Calu3 (cell line): ENCODE measurements at regions not wholly inside any gene's neighbourhood (a gene's known extent, or its start where the extent isn't known, plus 50 kb on each side); places are given as distances from the start of the nearest gene placed in this dataset.
"Not testable (repeated sequence)": the region's sequence is repeated elsewhere in the genome, so short reads cannot be mapped to it uniquely, and the experiment has no call there.

Experiments used
- BruUV-seq: library from RNA; stranded (reverse); fragments of 400-500 nt; replicated peaks from 2 replicates; lab custom pipeline; 2021; lab: Mats Ljungman, UMichigan
- CTCF ChIA-PET: fragments of 300-600 bp; sonication (Branson Sonifier 250); formaldehyde crosslinking; loops from one replicate; lab custom pipeline; 2022; ENCODE audit warnings: antibody characterized with exemption; lab: Charles Lee
- DNase-seq: peaks from one replicate; pipeline ENCODE4 v3.0.0; 2022
- H3K27ac Mint-ChIP-seq: one replicate; pipeline ENCODE4 v1.8.0; 2022; ENCODE audit warnings: mixed read lengths; ENCODE audit not compliant: unreplicated experiment
- H3K27me3 Mint-ChIP-seq: one replicate; pipeline ENCODE4 v1.8.0; 2022; ENCODE audit warnings: mixed read lengths; ENCODE audit not compliant: unreplicated experiment
- H3K36me3 Mint-ChIP-seq: one replicate; pipeline ENCODE4 v1.8.0; 2022; ENCODE audit warnings: mild to moderate bottlenecking, moderate library complexity, mixed read lengths; ENCODE audit not compliant: insufficient read depth, unreplicated experiment
- H3K4me1 Mint-ChIP-seq: one replicate; pipeline ENCODE4 v1.8.0; 2022; ENCODE audit warnings: mild to moderate bottlenecking, low read depth, mixed read lengths; ENCODE audit not compliant: unreplicated experiment
- H3K4me3 Mint-ChIP-seq: one replicate; pipeline ENCODE4 v1.8.0; 2022; ENCODE audit warnings: mild to moderate bottlenecking, low read depth, moderate library complexity, mixed read lengths; ENCODE audit not compliant: unreplicated experiment
- H3K9me3 Mint-ChIP-seq: one replicate; pipeline ENCODE4 v1.8.0; 2022; ENCODE audit warnings: low read depth, mixed read lengths; ENCODE audit not compliant: unreplicated experiment
- CTCF ChIP-seq: fragments of 200-600 bp; IDR thresholded peaks from one replicate; pipeline ENCODE4 v1.8.0; 2022; ENCODE audit warnings: antibody characterized with exemption; ENCODE audit not compliant: unreplicated experiment
- intact Hi-C: fragments of 100-400 bp; cut with micrococcal nuclease; formaldehyde crosslinking; loops from one replicate; pipeline ENCODE4 v1.10.0; 2022; ENCODE audit not compliant: unreplicated experiment

- Mint-ChIP-seq H3K27ac (no peak overlapping the region), H3K9me3 (no peaks in the 10 kb centered on the region), H3K4me1 (no peaks in the 10 kb centered on the region), H3K27me3 (peaks cover 42% of the 10 kb centered on the region), H3K4me3 (no peak overlapping the region), H3K36me3 (no peaks in the 10 kb centered on the region)
- BruUV-seq: no TSS peak
- peak; percentile 28 for DNase-seq
- intact Hi-C loops: loop anchor here (10.0 kb wide), 1 partner anchor 287 kb away; no protein-coding TSS in a partner anchor
- CTCF ChIA-PET: no interaction called here
- no peak for TF ChIP-seq CTCF
Observed at GRCh38 chr22:44622147-44622427, 79.9 kb upstream of the PRR5 start.

GRCh38 chr22:44621401-44622146 is 80.4 kb upstream of the PRR5 start:
- CTCF ChIA-PET: no interaction called here
- DNase-seq: no peak
- no peak for TF ChIP-seq CTCF
- no TSS peak for BruUV-seq
- no peak overlapping the region for H3K4me3 Mint-ChIP-seq
- H3K9me3 Mint-ChIP-seq: no peaks in the 10 kb centered on the region
- H3K36me3 Mint-ChIP-seq: no peaks in the 10 kb centered on the region
- no peaks in the 10 kb centered on the region for H3K4me1 Mint-ChIP-seq
- H3K27me3 Mint-ChIP-seq: peaks cover 37% of the 10 kb centered on the region
- intact Hi-C loops: loop anchor here (10.0 kb wide), 1 partner anchor 287 kb away; no protein-coding TSS in a partner anchor
- no peak overlapping the region for H3K27ac Mint-ChIP-seq

GRCh38 chr22:44620841-44621257 is 81.2 kb upstream of the PRR5 start:
- BruUV-seq: no TSS peak
- H3K4me1 Mint-ChIP-seq: no peaks in the 10 kb centered on the region
- H3K36me3 Mint-ChIP-seq: no peaks in the 10 kb centered on the region
- TF ChIP-seq CTCF: no peak
- H3K4me3 Mint-ChIP-seq: no peak overlapping the region
- DNase-seq: no peak
- no peak overlapping the region for H3K27ac Mint-ChIP-seq
- intact Hi-C loops: loop anchor here (10.0 kb wide), 1 partner anchor 286 kb away; no protein-coding TSS in a partner anchor
- peaks cover 30% of the 10 kb centered on the region for H3K27me3 Mint-ChIP-seq
- CTCF ChIA-PET: no interaction called here
- no peaks in the 10 kb centered on the region for H3K9me3 Mint-ChIP-seq

- Mint-ChIP-seq H3K4me3 (no peak overlapping the region), H3K36me3 (no peaks in the 10 kb centered on the region), H3K9me3 (no peaks in the 10 kb centered on the region), H3K4me1 (no peaks in the 10 kb centered on the region), H3K27me3 (peaks cover 27% of the 10 kb centered on the region), H3K27ac (no peak overlapping the region)
- no peak for TF ChIP-seq CTCF
- no TSS peak for BruUV-seq
- intact Hi-C loops: loop anchor here (10.0 kb wide), 1 partner anchor 285 kb away; no protein-coding TSS in a partner anchor
- CTCF ChIA-PET: no interaction called here
- DNase-seq: peak; percentile 41
Observed at GRCh38 chr22:44620129-44620840, 81.7 kb upstream of the PRR5 start.

- H3K27me3 Mint-ChIP-seq: peaks cover 22% of the 10 kb centered on the region
- H3K4me1 Mint-ChIP-seq, H3K27ac Mint-ChIP-seq, BruUV-seq, H3K9me3 Mint-ChIP-seq, H3K36me3 Mint-ChIP-seq, CTCF ChIA-PET, H3K4me3 Mint-ChIP-seq, DNase-seq: not testable (repeated sequence)
- intact Hi-C loops: loop anchor here (10.0 kb wide), 1 partner anchor 285 kb away; no protein-coding TSS in a partner anchor
Observed at GRCh38 chr22:44619560-44620128, 82.4 kb upstream of the PRR5 start.

GRCh38 chr22:44618910-44619309 is 83.1 kb upstream of the PRR5 start:
- H3K36me3 Mint-ChIP-seq, BruUV-seq, H3K9me3 Mint-ChIP-seq, CTCF ChIA-PET, H3K4me3 Mint-ChIP-seq, H3K4me1 Mint-ChIP-seq, H3K27ac Mint-ChIP-seq, intact Hi-C loops, DNase-seq: not testable (repeated sequence)
- H3K27me3 Mint-ChIP-seq: peaks cover 15% of the 10 kb centered on the region
